PFSK-1 (cell line): ENCODE measurements at regions not wholly inside any gene's neighbourhood (a gene's known extent, or its start where the extent isn't known, plus 50 kb on each side); places are given as distances from the start of the nearest gene placed in this dataset.

Experiments used
- FOXP2 ChIP-seq: optimal IDR thresholded peaks from 2 replicates; pipeline ENCODE3; 2011; ENCODE audit warnings: borderline replicate concordance, control low read depth, inconsistent platforms; ENCODE audit not compliant: insufficient read depth; ENCODE audit errors: extremely low read length, extremely low read depth
- POLR2AphosphoS5 ChIP-seq: IDR thresholded peaks from 2 replicates; pipeline ENCODE4 v1.6.1; 2012; ENCODE audit warnings: low read depth, mild to moderate bottlenecking, control low read depth, low read length, moderate library complexity
- TAF1 ChIP-seq: IDR thresholded peaks from 2 replicates; pipeline ENCODE4 v1.6.1; 2012; ENCODE audit warnings: low read length, control low read depth, borderline replicate concordance; ENCODE audit not compliant: insufficient read depth
- TF ChIP-seq, protein P1 (sequence below), 2 experiments: IDR thresholded peaks; 2 replicates each; pipeline versions ENCODE4 v1.6.1 to v1.8.0; 2011 to 2012; ENCODE audit warnings: low read depth in 2 of 2, low read length in 2 of 2, control low read depth in 1 of 2, inconsistent platforms in 1 of 2, mild to moderate bottlenecking in 1 of 2, moderate library complexity in 1 of 2; ENCODE audit not compliant: insufficient read depth in 1 of 2

DNA sequence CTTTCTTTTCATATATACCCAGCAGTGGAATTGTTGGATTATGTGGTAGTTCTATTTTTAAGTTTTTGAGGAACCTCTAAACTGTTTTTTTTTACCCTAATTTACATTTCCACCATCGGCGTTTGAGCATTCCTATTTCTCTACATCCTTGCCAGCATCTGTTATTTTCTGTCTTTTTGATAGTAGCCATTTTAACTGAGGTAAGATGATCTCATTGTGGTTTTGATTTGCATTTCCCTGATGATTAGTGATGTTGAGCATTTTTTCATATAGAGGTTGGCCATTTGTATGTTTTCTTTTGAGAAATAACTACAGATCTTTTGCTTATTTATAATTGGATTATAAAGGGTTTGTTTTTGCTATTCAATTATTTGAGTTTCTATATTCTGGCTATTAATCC, 71.7 kb upstream of the TNC start:
- TF ChIP-seq POLR2AphosphoS5 = no peak
- no peak for TF ChIP-seq TAF1
- TF ChIP-seq, protein P1, sequence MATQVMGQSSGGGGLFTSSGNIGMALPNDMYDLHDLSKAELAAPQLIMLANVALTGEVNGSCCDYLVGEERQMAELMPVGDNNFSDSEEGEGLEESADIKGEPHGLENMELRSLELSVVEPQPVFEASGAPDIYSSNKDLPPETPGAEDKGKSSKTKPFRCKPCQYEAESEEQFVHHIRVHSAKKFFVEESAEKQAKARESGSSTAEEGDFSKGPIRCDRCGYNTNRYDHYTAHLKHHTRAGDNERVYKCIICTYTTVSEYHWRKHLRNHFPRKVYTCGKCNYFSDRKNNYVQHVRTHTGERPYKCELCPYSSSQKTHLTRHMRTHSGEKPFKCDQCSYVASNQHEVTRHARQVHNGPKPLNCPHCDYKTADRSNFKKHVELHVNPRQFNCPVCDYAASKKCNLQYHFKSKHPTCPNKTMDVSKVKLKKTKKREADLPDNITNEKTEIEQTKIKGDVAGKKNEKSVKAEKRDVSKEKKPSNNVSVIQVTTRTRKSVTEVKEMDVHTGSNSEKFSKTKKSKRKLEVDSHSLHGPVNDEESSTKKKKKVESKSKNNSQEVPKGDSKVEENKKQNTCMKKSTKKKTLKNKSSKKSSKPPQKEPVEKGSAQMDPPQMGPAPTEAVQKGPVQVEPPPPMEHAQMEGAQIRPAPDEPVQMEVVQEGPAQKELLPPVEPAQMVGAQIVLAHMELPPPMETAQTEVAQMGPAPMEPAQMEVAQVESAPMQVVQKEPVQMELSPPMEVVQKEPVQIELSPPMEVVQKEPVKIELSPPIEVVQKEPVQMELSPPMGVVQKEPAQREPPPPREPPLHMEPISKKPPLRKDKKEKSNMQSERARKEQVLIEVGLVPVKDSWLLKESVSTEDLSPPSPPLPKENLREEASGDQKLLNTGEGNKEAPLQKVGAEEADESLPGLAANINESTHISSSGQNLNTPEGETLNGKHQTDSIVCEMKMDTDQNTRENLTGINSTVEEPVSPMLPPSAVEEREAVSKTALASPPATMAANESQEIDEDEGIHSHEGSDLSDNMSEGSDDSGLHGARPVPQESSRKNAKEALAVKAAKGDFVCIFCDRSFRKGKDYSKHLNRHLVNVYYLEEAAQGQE (IDR thresholded peaks at IDR 0.05; ENCODE audit: insufficient read depth in 1 of 2, low read depth in 2 of 2, low read length in 2 of 2) = no peak
- no peak for TF ChIP-seq FOXP2
